ENCODE measurements at regions not wholly inside any gene's neighbourhood (a gene's known extent, or its start where the extent isn't known, plus 50 kb on each side); places are given as distances from the start of the nearest gene placed in this dataset.

GRCh38 chr13:53129864-53130393, 101.3 kb downstream of the OLFM4 start:
- Mint-ChIP-seq H3K27ac (no peak overlapping the region), H3K36me3 (no peaks in the 10 kb centered on the region), H3K4me3 (no peak overlapping the region), H3K27me3 (no peaks in the 10 kb centered on the region), H3K9me3 (peaks cover 0 to 5% (median 0%) of the 10 kb centered on the region in 3 donors), H3K4me1 (no peaks in the 10 kb centered on the region)
- Histone ChIP-seq H3K4me1 (ENCODE audit: control insufficient read depth in 1 of 2, extremely low read depth in 1 of 2, insufficient read depth in 2 of 2, low read length in 2 of 2) (no peaks in the 10 kb centered on the region), H3K4me3 (ENCODE audit: control insufficient read depth in 1 of 2, extremely low read depth in 1 of 2, low read length in 1 of 2) (no peak overlapping the region), H3K9me3 (no peaks in the 10 kb centered on the region), H3K27ac (ENCODE audit: low read length) (no peak overlapping the region), H3K36me3 (ENCODE audit: control insufficient read depth in 2 of 2, extremely low read depth in 1 of 2, insufficient read depth in 1 of 2, low read length in 1 of 2) (no peaks in the 10 kb centered on the region), H3K27me3 (replicated peaks in 1 of 2; ENCODE audit: control insufficient read depth in 2 of 2, extremely low read depth in 1 of 2, insufficient read depth in 2 of 2, low read length in 1 of 2) (no peaks in the 10 kb centered on the region)
- no peak for ATAC-seq (replicated peaks in 1 of 4)
- 86% methylated on average over 1 of the region's 2 CpGs for WGBS (ENCODE audit: insufficient coverage)
- ChIA-PET POLR2A (no interaction called here), CTCF (no interaction called here)
- no peak for DNase-seq

- WGBS (ENCODE audit: insufficient coverage), result no CpG with 5 or more reads among the region's 3 CpGs
- no peaks in the 10 kb centered on the region for H3K36me3 Mint-ChIP-seq
- Histone ChIP-seq H3K9me3 (no peaks in the 10 kb centered on the region), H3K27me3 (replicated peaks in 1 of 2; ENCODE audit: control insufficient read depth in 2 of 2, extremely low read depth in 1 of 2, insufficient read depth in 2 of 2, low read length in 1 of 2) (no peaks in the 10 kb centered on the region), H3K4me3 (ENCODE audit: control insufficient read depth in 1 of 2, extremely low read depth in 1 of 2, low read length in 1 of 2) (no peak overlapping the region), H3K36me3 (ENCODE audit: control insufficient read depth in 2 of 2, extremely low read depth in 1 of 2, insufficient read depth in 1 of 2, low read length in 1 of 2) (no peaks in the 10 kb centered on the region), H3K4me1 (ENCODE audit: control insufficient read depth in 1 of 2, extremely low read depth in 1 of 2, insufficient read depth in 2 of 2, low read length in 2 of 2) (no peaks in the 10 kb centered on the region), H3K27ac (ENCODE audit: low read length) (no peak overlapping the region)
- DNase-seq (no peak), ATAC-seq (replicated peaks in 1 of 4) (no peak)
- no peak overlapping the region for H3K4me3 Mint-ChIP-seq
- no peaks in the 10 kb centered on the region for H3K27me3 Mint-ChIP-seq
- peaks cover 0 to 5% (median 0%) of the 10 kb centered on the region in 3 donors for H3K9me3 Mint-ChIP-seq
- CTCF ChIA-PET, result no interaction called here
- H3K27ac Mint-ChIP-seq, result no peak overlapping the region
- POLR2A ChIA-PET, result no interaction called here
- H3K4me1 Mint-ChIP-seq, result no peaks in the 10 kb centered on the region
Measured at GRCh38 chr13:53131361-53131760, 102.7 kb downstream of the OLFM4 start.

GRCh38 chr13:53135301-53135700, 106.7 kb downstream of the OLFM4 start:
- Histone ChIP-seq H3K4me1 (ENCODE audit: control insufficient read depth in 1 of 2, extremely low read depth in 1 of 2, insufficient read depth in 2 of 2, low read length in 2 of 2) (no peaks in the 10 kb centered on the region), H3K36me3 (ENCODE audit: control insufficient read depth in 2 of 2, extremely low read depth in 1 of 2, insufficient read depth in 1 of 2, low read length in 1 of 2) (no peaks in the 10 kb centered on the region), H3K4me3 (ENCODE audit: control insufficient read depth in 1 of 2, extremely low read depth in 1 of 2, low read length in 1 of 2) (no peak overlapping the region), H3K27ac (ENCODE audit: low read length) (no peak overlapping the region), H3K27me3 (replicated peaks in 1 of 2; ENCODE audit: control insufficient read depth in 2 of 2, extremely low read depth in 1 of 2, insufficient read depth in 2 of 2, low read length in 1 of 2) (no peaks in the 10 kb centered on the region), H3K9me3 (no peaks in the 10 kb centered on the region)
- ATAC-seq (replicated peaks in 1 of 4) (no peak), DNase-seq (no peak)
- WGBS (ENCODE audit: insufficient coverage), result 100% methylated on average over 1 of the region's 2 CpGs
- H3K36me3 Mint-ChIP-seq, result no peaks in the 10 kb centered on the region
- ChIA-PET POLR2A (no interaction called here), CTCF (no interaction called here)
- no peaks in the 10 kb centered on the region for H3K27me3 Mint-ChIP-seq
- no peak overlapping the region for H3K4me3 Mint-ChIP-seq
- H3K9me3 Mint-ChIP-seq, result peaks cover 0 to 5% (median 0%) of the 10 kb centered on the region in 3 donors
- H3K27ac Mint-ChIP-seq, result no peak overlapping the region
- no peaks in the 10 kb centered on the region for H3K4me1 Mint-ChIP-seq

- H3K9me3 Mint-ChIP-seq, result peaks cover 0 to 5% (median 0%) of the 10 kb centered on the region in 3 donors
- H3K27me3 Mint-ChIP-seq, result no peaks in the 10 kb centered on the region
- CTCF ChIA-PET, result no interaction called here
- WGBS (ENCODE audit: insufficient coverage), result 100% methylated on average over 1 of the region's 3 CpGs
- H3K4me3 Mint-ChIP-seq, result no peak overlapping the region
- no peaks in the 10 kb centered on the region for H3K36me3 Mint-ChIP-seq
- Histone ChIP-seq H3K27me3 (replicated peaks in 1 of 2; ENCODE audit: control insufficient read depth in 2 of 2, extremely low read depth in 1 of 2, insufficient read depth in 2 of 2, low read length in 1 of 2) (no peaks in the 10 kb centered on the region), H3K4me3 (ENCODE audit: control insufficient read depth in 1 of 2, extremely low read depth in 1 of 2, low read length in 1 of 2) (no peak overlapping the region), H3K9me3 (no peaks in the 10 kb centered on the region), H3K36me3 (ENCODE audit: control insufficient read depth in 2 of 2, extremely low read depth in 1 of 2, insufficient read depth in 1 of 2, low read length in 1 of 2) (no peaks in the 10 kb centered on the region), H3K27ac (ENCODE audit: low read length) (no peak overlapping the region), H3K4me1 (ENCODE audit: control insufficient read depth in 1 of 2, extremely low read depth in 1 of 2, insufficient read depth in 2 of 2, low read length in 2 of 2) (no peaks in the 10 kb centered on the region)
- no peaks in the 10 kb centered on the region for H3K4me1 Mint-ChIP-seq
- POLR2A ChIA-PET, result interaction anchor here in 1 of 2 donors (0.5 kb wide), 1 partner anchor 584 kb away, joined by 6 read pairs; no protein-coding TSS in a partner anchor
- no peak overlapping the region for H3K27ac Mint-ChIP-seq
- DNase-seq (no peak), ATAC-seq (replicated peaks in 1 of 4) (no peak)
Measured at GRCh38 chr13:53136554-53137215, 108.1 kb downstream of the OLFM4 start.

GRCh38 chr13:53137779-53138178, 109.2 kb downstream of the OLFM4 start:
- WGBS (ENCODE audit: insufficient coverage), result 43% methylated on average over 1 of the region's 1 CpG
- no peaks in the 10 kb centered on the region for H3K36me3 Mint-ChIP-seq
- H3K27me3 ChIP-seq (replicated peaks in 1 of 2; ENCODE audit: control insufficient read depth in 2 of 2, extremely low read depth in 1 of 2, insufficient read depth in 2 of 2, low read length in 1 of 2), result no peaks in the 10 kb centered on the region
- POLR2A ChIA-PET, result no interaction called here
- no peak overlapping the region for H3K4me3 Mint-ChIP-seq
- H3K4me1 ChIP-seq (ENCODE audit: control insufficient read depth in 1 of 2, extremely low read depth in 1 of 2, insufficient read depth in 2 of 2, low read length in 2 of 2), result no peaks in the 10 kb centered on the region
- H3K27ac Mint-ChIP-seq, result no peak overlapping the region
- H3K36me3 ChIP-seq (ENCODE audit: control insufficient read depth in 2 of 2, extremely low read depth in 1 of 2, insufficient read depth in 1 of 2, low read length in 1 of 2), result no peaks in the 10 kb centered on the region
- H3K4me3 ChIP-seq (ENCODE audit: control insufficient read depth in 1 of 2, extremely low read depth in 1 of 2, low read length in 1 of 2), result no peak overlapping the region
- no peaks in the 10 kb centered on the region for H3K27me3 Mint-ChIP-seq
- H3K4me1 Mint-ChIP-seq, result no peaks in the 10 kb centered on the region
- H3K9me3 ChIP-seq, result no peaks in the 10 kb centered on the region
- no peak for DNase-seq
- no peaks in the 10 kb centered on the region for H3K9me3 Mint-ChIP-seq
- no peak overlapping the region for H3K27ac ChIP-seq (ENCODE audit: low read length)
- CTCF ChIA-PET, result interaction anchor here in 1 of 2 donors (0.6 kb wide), 1 partner anchor 69 kb away, joined by 3 read pairs; no protein-coding TSS in a partner anchor
- ATAC-seq (replicated peaks in 1 of 4), result no peak

- 100% methylated on average over 6 of the region's 14 CpGs for WGBS (ENCODE audit: insufficient coverage)
- no peak overlapping the region for H3K4me3 Mint-ChIP-seq
- ChIA-PET POLR2A (no interaction called here), CTCF (no interaction called here)
- no peaks in the 10 kb centered on the region for H3K9me3 Mint-ChIP-seq
- no peaks in the 10 kb centered on the region for H3K4me1 Mint-ChIP-seq
- ATAC-seq (replicated peaks in 1 of 4) (no peak), DNase-seq (no peak)
- Histone ChIP-seq H3K27me3 (replicated peaks in 1 of 2; ENCODE audit: control insufficient read depth in 2 of 2, extremely low read depth in 1 of 2, insufficient read depth in 2 of 2, low read length in 1 of 2) (peaks cover 0 to 2% of the 10 kb centered on the region in 2 experiments), H3K9me3 (no peaks in the 10 kb centered on the region), H3K36me3 (ENCODE audit: control insufficient read depth in 2 of 2, extremely low read depth in 1 of 2, insufficient read depth in 1 of 2, low read length in 1 of 2) (no peaks in the 10 kb centered on the region), H3K4me1 (ENCODE audit: control insufficient read depth in 1 of 2, extremely low read depth in 1 of 2, insufficient read depth in 2 of 2, low read length in 2 of 2) (no peaks in the 10 kb centered on the region), H3K4me3 (ENCODE audit: control insufficient read depth in 1 of 2, extremely low read depth in 1 of 2, low read length in 1 of 2) (no peak overlapping the region), H3K27ac (ENCODE audit: low read length) (no peak overlapping the region)
- no peak overlapping the region for H3K27ac Mint-ChIP-seq
- H3K27me3 Mint-ChIP-seq, result no peaks in the 10 kb centered on the region
- H3K36me3 Mint-ChIP-seq, result no peaks in the 10 kb centered on the region
Measured at GRCh38 chr13:53138376-53139036, 109.9 kb downstream of the OLFM4 start.

All from T-cell (primary cell).